Inferior parietal cortex (tissue), 1 donor: ENCODE measurements at regions not wholly inside any gene's neighbourhood (a gene's known extent, or its start where the extent isn't known, plus 50 kb on each side); places are given as distances from the start of the nearest gene placed in this dataset.
"Not testable (repeated sequence)": the region's sequence is repeated elsewhere in the genome, so short reads cannot be mapped to it uniquely, and the experiment has no call there.

Experiments used
- DNase-seq: peaks from one replicate; pipeline ENCODE4 v3.0.0-alpha.2; 2016; ENCODE audit errors: extremely low spot score

GRCh38 chr10:64830869-64831268 is 1309.7 kb downstream of the REEP3 start:
- no peak for DNase-seq

- no peak for DNase-seq
Measured at GRCh38 chr10:64840341-64840740, 1319.1 kb downstream of the REEP3 start.

GRCh38 chr10:64846700-64847099 is 1325.5 kb downstream of the REEP3 start:
- DNase-seq, result no peak

- no peak for DNase-seq
Measured at GRCh38 chr10:64855941-64856340, 1334.7 kb downstream of the REEP3 start.

GRCh38 chr10:64859911-64860310 is 1338.7 kb downstream of the REEP3 start:
- no peak for DNase-seq

GRCh38 chr10:64863836-64864235 is 1342.6 kb downstream of the REEP3 start:
- DNase-seq, result no peak

GRCh38 chr10:64867501-64867962 is 1346.3 kb downstream of the REEP3 start:
- DNase-seq, result no peak

- DNase-seq, result no peak
Measured at GRCh38 chr10:64873088-64873487, 1351.9 kb downstream of the REEP3 start.

GRCh38 chr10:64873959-64874358 is 1352.8 kb downstream of the REEP3 start:
- DNase-seq, result no peak

GRCh38 chr10:64880546-64880945 is 1359.3 kb downstream of the REEP3 start:
- no peak for DNase-seq

GRCh38 chr10:64881257-64881656 is 1360.1 kb downstream of the REEP3 start:
- no peak for DNase-seq

- no peak for DNase-seq
Measured at GRCh38 chr10:64896582-64896981, 1375.4 kb downstream of the REEP3 start.

- DNase-seq, result not testable (repeated sequence)
Measured at GRCh38 chr10:64906311-64906710, 1385.1 kb downstream of the REEP3 start.

GRCh38 chr10:64924306-64924705 is 1403.1 kb downstream of the REEP3 start:
- DNase-seq, result not testable (repeated sequence)

- no peak for DNase-seq
Measured at GRCh38 chr10:64952042-64952441, 1430.8 kb downstream of the REEP3 start.

- DNase-seq, result no peak
Measured at GRCh38 chr10:64956441-64956840, 1435.2 kb downstream of the REEP3 start.

GRCh38 chr10:64959116-64959515 is 1437.9 kb downstream of the REEP3 start:
- no peak for DNase-seq

GRCh38 chr10:64959883-64960282 is 1438.7 kb downstream of the REEP3 start:
- DNase-seq, result no peak

- no peak for DNase-seq
Measured at GRCh38 chr10:64973391-64973790, 1452.2 kb downstream of the REEP3 start.

GRCh38 chr10:64976150-64976549 is 1454.9 kb downstream of the REEP3 start:
- DNase-seq, result no peak

- no peak for DNase-seq
Measured at GRCh38 chr10:64977915-64978314, 1456.7 kb downstream of the REEP3 start.

GRCh38 chr10:64996886-64997285 is 1475.7 kb downstream of the REEP3 start:
- no peak for DNase-seq

- DNase-seq, result no peak
Measured at GRCh38 chr10:65010845-65011244, 1489.6 kb downstream of the REEP3 start.

GRCh38 chr10:65017523-65017922 is 1496.3 kb downstream of the REEP3 start:
- DNase-seq, result no peak

- no peak for DNase-seq
Measured at GRCh38 chr10:65024886-65025285, 1503.7 kb downstream of the REEP3 start.
